MG63 (cell line): ENCODE measurements at regions not wholly inside any gene's neighbourhood (a gene's known extent, or its start where the extent isn't known, plus 50 kb on each side); places are given as distances from the start of the nearest gene placed in this dataset.
"Not testable (repeated sequence)": the region's sequence is repeated elsewhere in the genome, so short reads cannot be mapped to it uniquely, and the experiment has no call there.

Experiments used
- DNase-seq: peaks from one replicate; pipeline ENCODE4 v3.0.0-alpha.2; 2020
- H3K27me3 ChIP-seq: fragments of 250-450 bp; sonication (Bioruptor Pico); 2 replicates; pipeline ENCODE4 v1.5.1; 2020; ENCODE audit warnings: mild to moderate bottlenecking, moderate library complexity
- H3K36me3 ChIP-seq: fragments of 250-450 bp; sonication (Bioruptor Pico); 2 replicates; pipeline ENCODE4 v1.5.1; 2020; ENCODE audit warnings: mild to moderate bottlenecking, moderate library complexity
- H3K4me3 ChIP-seq: fragments of 250-450 bp; sonication (Bioruptor Pico); 2 replicates; pipeline ENCODE4 v1.5.1; 2020; ENCODE audit warnings: mild to moderate bottlenecking, moderate library complexity
- H3K9me3 ChIP-seq: fragments of 250-450 bp; sonication (Bioruptor Pico); 2 replicates; pipeline ENCODE4 v1.5.1; 2020; ENCODE audit warnings: mild to moderate bottlenecking, moderate library complexity

GRCh38 chr2:44075541-44075940 lies 79.8 kb upstream of the LRPPRC start:
- peak; percentile 15 for DNase-seq
- no peaks in the 10 kb centered on the region for H3K36me3 ChIP-seq
- H3K27me3 ChIP-seq: no peaks in the 10 kb centered on the region
- no peak overlapping the region for H3K4me3 ChIP-seq
- H3K9me3 ChIP-seq: no peaks in the 10 kb centered on the region

GRCh38 chr2:44077942-44078511 lies 82.2 kb upstream of the LRPPRC start:
- Histone ChIP-seq H3K9me3 (no peaks in the 10 kb centered on the region), H3K27me3 (no peaks in the 10 kb centered on the region), H3K36me3 (no peaks in the 10 kb centered on the region), H3K4me3 (no peak overlapping the region)
- no peak for DNase-seq

GRCh38 chr2:44079686-44080085 lies 83.9 kb upstream of the LRPPRC start:
- DNase-seq: no peak
- Histone ChIP-seq H3K4me3 (no peak overlapping the region), H3K27me3 (no peaks in the 10 kb centered on the region), H3K36me3 (no peaks in the 10 kb centered on the region), H3K9me3 (no peaks in the 10 kb centered on the region)

- no peak for DNase-seq
- Histone ChIP-seq H3K27me3 (no peaks in the 10 kb centered on the region), H3K9me3 (no peaks in the 10 kb centered on the region), H3K36me3 (no peaks in the 10 kb centered on the region), H3K4me3 (no peak overlapping the region)
Observed at GRCh38 chr2:44083054-44083453, 85.6 kb upstream of the PPM1B start.

GRCh38 chr2:44084850-44085249 lies 83.8 kb upstream of the PPM1B start:
- H3K27me3 ChIP-seq: no peaks in the 10 kb centered on the region
- no peak for DNase-seq
- H3K36me3 ChIP-seq: no peaks in the 10 kb centered on the region
- H3K9me3 ChIP-seq: no peaks in the 10 kb centered on the region
- H3K4me3 ChIP-seq: no peak overlapping the region

GRCh38 chr2:44086629-44087028 lies 82.0 kb upstream of the PPM1B start:
- H3K27me3 ChIP-seq: no peaks in the 10 kb centered on the region
- H3K36me3 ChIP-seq: no peaks in the 10 kb centered on the region
- H3K9me3 ChIP-seq: no peaks in the 10 kb centered on the region
- H3K4me3 ChIP-seq: no peak overlapping the region
- no peak for DNase-seq

- no peaks in the 10 kb centered on the region for H3K36me3 ChIP-seq
- H3K27me3 ChIP-seq: no peaks in the 10 kb centered on the region
- peak; percentile 68 for DNase-seq
- peak overlapping the region; percentile 35 for H3K4me3 ChIP-seq
- H3K9me3 ChIP-seq: no peaks in the 10 kb centered on the region
Observed at GRCh38 chr2:44087036-44087713, 81.5 kb upstream of the PPM1B start.

GRCh38 chr2:44087714-44088092 lies 81.0 kb upstream of the PPM1B start:
- Histone ChIP-seq H3K36me3 (no peaks in the 10 kb centered on the region), H3K4me3 (peak overlapping the region; percentile 35), H3K9me3 (no peaks in the 10 kb centered on the region; the same call in 1 of the 2 replicates), H3K27me3 (no peaks in the 10 kb centered on the region)
- DNase-seq: no peak

GRCh38 chr2:44092519-44092918 lies 76.2 kb upstream of the PPM1B start:
- not testable (repeated sequence) for H3K36me3 ChIP-seq, H3K4me3 ChIP-seq, H3K27me3 ChIP-seq, DNase-seq, H3K9me3 ChIP-seq

- H3K36me3 ChIP-seq: no peaks in the 10 kb centered on the region
- no peak for DNase-seq
- no peaks in the 10 kb centered on the region; the same call in 1 of the 2 replicates for H3K9me3 ChIP-seq
- H3K27me3 ChIP-seq: no peaks in the 10 kb centered on the region
- H3K4me3 ChIP-seq: no peak overlapping the region
Observed at GRCh38 chr2:44093970-44094369, 74.7 kb upstream of the PPM1B start.

GRCh38 chr2:44097322-44097907 lies 71.3 kb upstream of the PPM1B start:
- DNase-seq: no peak
- H3K9me3 ChIP-seq: no peaks in the 10 kb centered on the region; the same call in 1 of the 2 replicates

GRCh38 chr2:44098050-44098449 lies 70.6 kb upstream of the PPM1B start:
- no peaks in the 10 kb centered on the region; the same call in 1 of the 2 replicates for H3K9me3 ChIP-seq
- no peaks in the 10 kb centered on the region for H3K27me3 ChIP-seq
- H3K36me3 ChIP-seq: no peaks in the 10 kb centered on the region
- no peak for DNase-seq
- no peak overlapping the region for H3K4me3 ChIP-seq

More at GRCh38 chr2:44097322-44097907, 71.3 kb upstream of the PPM1B start:
- Histone ChIP-seq H3K27me3 (no peaks in the 10 kb centered on the region), H3K36me3 (no peaks in the 10 kb centered on the region), H3K4me3 (no peak overlapping the region)

GRCh38 chr2:44098891-44099290 lies 69.8 kb upstream of the PPM1B start:
- no peak for DNase-seq

GRCh38 chr2:44100351-44100750 lies 68.3 kb upstream of the PPM1B start:
- DNase-seq: peak; percentile 97
- H3K27me3 ChIP-seq: no peaks in the 10 kb centered on the region
- no peaks in the 10 kb centered on the region for H3K36me3 ChIP-seq
- no peaks in the 10 kb centered on the region for H3K9me3 ChIP-seq
- no peak overlapping the region for H3K4me3 ChIP-seq

More at GRCh38 chr2:44098891-44099290, 69.8 kb upstream of the PPM1B start:
- H3K4me3 ChIP-seq: no peak overlapping the region
- H3K9me3 ChIP-seq: no peaks in the 10 kb centered on the region
- no peaks in the 10 kb centered on the region for H3K27me3 ChIP-seq
- H3K36me3 ChIP-seq: no peaks in the 10 kb centered on the region

- H3K4me3 ChIP-seq: no peak overlapping the region
- no peaks in the 10 kb centered on the region for H3K9me3 ChIP-seq
- no peak for DNase-seq
- no peaks in the 10 kb centered on the region for H3K36me3 ChIP-seq
- H3K27me3 ChIP-seq: no peaks in the 10 kb centered on the region
Observed at GRCh38 chr2:44101246-44101645, 67.4 kb upstream of the PPM1B start.

- Histone ChIP-seq H3K4me3 (no peak overlapping the region), H3K9me3 (no peaks in the 10 kb centered on the region), H3K27me3 (no peaks in the 10 kb centered on the region), H3K36me3 (no peaks in the 10 kb centered on the region)
- DNase-seq: no peak
Observed at GRCh38 chr2:44102790-44103562, 65.7 kb upstream of the PPM1B start.

GRCh38 chr2:44103639-44104038 lies 65.0 kb upstream of the PPM1B start:
- Histone ChIP-seq H3K27me3 (no peaks in the 10 kb centered on the region), H3K4me3 (no peak overlapping the region), H3K36me3 (no peaks in the 10 kb centered on the region), H3K9me3 (no peaks in the 10 kb centered on the region)
- DNase-seq: no peak
